Osteocyte (in vitro differentiated cells): ENCODE measurements at regions not wholly inside any gene's neighbourhood (a gene's known extent, or its start where the extent isn't known, plus 50 kb on each side); places are given as distances from the start of the nearest gene placed in this dataset.
A peak's percentile ranks its signal among the peaks of the same experiment; 100 is the strongest.
"Not testable (repeated sequence)": the region's sequence is repeated elsewhere in the genome, so short reads cannot be mapped to it uniquely, and the experiment has no call there.

Experiments used
- DNase-seq: peaks from one replicate; pipeline ENCODE4 v3.0.0; 2021; ENCODE audit warnings: mixed read lengths; ENCODE audit not compliant: unreplicated experiment; ENCODE audit errors: extremely low spot score
- H3K27ac Mint-ChIP-seq: one replicate; pipeline ENCODE4 v1.8.0; 2021; ENCODE audit warnings: mild to moderate bottlenecking, mixed read lengths; ENCODE audit not compliant: unreplicated experiment
- H3K27me3 Mint-ChIP-seq: one replicate; pipeline ENCODE4 v1.8.0; 2021; ENCODE audit warnings: mixed read lengths; ENCODE audit not compliant: unreplicated experiment
- H3K36me3 Mint-ChIP-seq: one replicate; pipeline ENCODE4 v1.8.0; 2021; ENCODE audit warnings: mixed read lengths; ENCODE audit not compliant: unreplicated experiment
- H3K4me1 Mint-ChIP-seq: one replicate; pipeline ENCODE4 v1.8.0; 2021; ENCODE audit warnings: mixed read lengths; ENCODE audit not compliant: unreplicated experiment
- H3K4me3 Mint-ChIP-seq: one replicate; pipeline ENCODE4 v1.8.0; 2021; ENCODE audit warnings: mild to moderate bottlenecking, moderate library complexity, mixed read lengths; ENCODE audit not compliant: unreplicated experiment
- H3K9me3 Mint-ChIP-seq: one replicate; pipeline ENCODE4 v1.8.0; 2021; ENCODE audit warnings: mixed read lengths; ENCODE audit not compliant: unreplicated experiment
- CTCF ChIP-seq: fragments of 200-600 bp; sonication (generic); IDR thresholded peaks from 2 replicates; pipeline ENCODE4 v1.5.0; 2021; ENCODE audit warnings: antibody characterized with exemption, mild to moderate bottlenecking, moderate library complexity

GRCh38 chr10:15428681-15429080 is 57.6 kb upstream of the FAM171A1 start:
- H3K27me3 Mint-ChIP-seq = no peaks in the 10 kb centered on the region
- no peak for DNase-seq

DNA sequence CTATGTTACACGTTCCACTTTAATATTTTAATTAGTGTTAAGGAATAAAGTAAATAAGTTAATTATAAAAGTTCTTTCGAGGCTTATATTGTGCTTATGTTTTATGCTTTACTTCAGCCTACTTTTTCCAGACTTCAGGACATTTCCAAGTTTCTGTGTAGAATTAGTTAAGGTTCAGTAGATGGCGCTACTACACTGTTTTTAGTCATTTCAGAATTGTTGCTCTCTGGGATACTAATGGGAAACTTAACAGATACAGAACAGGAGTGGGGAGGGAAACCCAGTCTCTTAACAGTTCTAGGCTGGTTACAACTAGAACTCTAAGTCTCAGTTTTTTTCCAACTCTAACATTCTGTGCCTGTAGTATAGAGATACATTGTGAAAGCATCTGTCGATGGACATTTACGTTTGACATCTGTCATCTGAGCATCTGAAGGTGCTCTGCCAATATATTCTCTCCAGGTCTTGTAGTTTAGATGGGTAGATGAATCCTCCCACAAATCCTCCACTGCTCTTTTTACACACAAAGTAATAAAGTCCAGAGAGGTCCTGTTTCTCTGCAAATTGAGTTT is 56.8 kb upstream of the FAM171A1 start:
- Mint-ChIP-seq H3K9me3 (no peaks in the 10 kb centered on the region), H3K27me3 (peaks cover 2% of the 10 kb centered on the region), H3K4me3 (no peak overlapping the region), H3K27ac (no peak overlapping the region), H3K4me1 (no peaks in the 10 kb centered on the region), H3K36me3 (no peaks in the 10 kb centered on the region)
- peak; percentile 76 for TF ChIP-seq CTCF
- DNase-seq = no peak

More at GRCh38 chr10:15428681-15429080, 57.6 kb upstream of the FAM171A1 start:
- no peaks in the 10 kb centered on the region for H3K9me3 Mint-ChIP-seq
- no peak overlapping the region for H3K27ac Mint-ChIP-seq
- H3K4me3 Mint-ChIP-seq = no peak overlapping the region
- no peak for TF ChIP-seq CTCF
- no peaks in the 10 kb centered on the region for H3K36me3 Mint-ChIP-seq
- no peaks in the 10 kb centered on the region for H3K4me1 Mint-ChIP-seq

DNA sequence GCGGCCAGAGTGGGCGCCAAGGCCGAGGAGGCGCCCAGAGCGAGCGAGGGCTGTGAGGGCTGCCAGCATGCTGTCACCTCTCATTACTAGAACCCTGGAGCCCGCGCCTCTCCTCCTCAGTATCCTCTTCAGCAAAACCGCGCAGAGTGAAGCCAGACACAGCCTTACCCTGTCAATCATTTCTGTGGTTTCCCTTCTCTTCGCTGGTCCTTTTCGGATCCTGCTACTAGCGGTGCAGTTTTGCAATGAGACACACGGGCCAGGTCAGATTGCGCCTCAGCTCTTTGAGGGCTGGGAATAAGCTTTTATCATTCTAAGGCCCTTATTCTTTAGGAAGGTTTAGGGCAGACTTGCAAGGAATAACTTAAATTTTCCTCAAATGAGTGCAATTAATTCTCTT is 55.5 kb upstream of the FAM171A1 start:
- no peak for DNase-seq
- TF ChIP-seq CTCF = no peak
- Mint-ChIP-seq H3K4me3 (no peak overlapping the region), H3K4me1 (no peaks in the 10 kb centered on the region), H3K9me3 (no peaks in the 10 kb centered on the region), H3K27me3 (peaks cover 5% of the 10 kb centered on the region), H3K36me3 (no peaks in the 10 kb centered on the region), H3K27ac (no peak overlapping the region)

DNA sequence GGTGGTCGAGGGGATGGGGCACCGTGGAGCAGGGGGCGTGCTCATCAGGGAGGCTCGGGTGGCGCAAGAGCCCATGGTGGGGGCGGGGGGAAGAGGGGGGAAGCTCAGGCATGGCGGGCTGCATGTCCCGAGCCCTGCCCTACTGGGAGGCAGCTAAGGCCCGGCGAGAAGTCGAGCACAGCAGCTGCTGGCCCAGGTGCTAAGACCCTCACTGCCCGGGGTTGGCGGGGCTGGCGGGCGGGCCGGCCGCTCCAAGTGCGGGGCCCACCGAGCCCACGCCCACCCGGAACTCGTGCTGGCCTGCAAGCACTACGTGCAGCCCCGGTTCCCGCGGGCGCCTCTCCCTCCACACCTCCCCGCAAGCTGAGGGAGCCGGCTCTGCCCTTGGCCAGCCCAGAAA is 55.0 kb upstream of the FAM171A1 start:
- no peaks in the 10 kb centered on the region for H3K36me3 Mint-ChIP-seq
- H3K9me3 Mint-ChIP-seq = no peaks in the 10 kb centered on the region
- peaks cover 5% of the 10 kb centered on the region for H3K27me3 Mint-ChIP-seq
- H3K4me3 Mint-ChIP-seq = no peak overlapping the region
- no peak overlapping the region for H3K27ac Mint-ChIP-seq
- no peak for DNase-seq
- H3K4me1 Mint-ChIP-seq = no peaks in the 10 kb centered on the region
- TF ChIP-seq CTCF = no peak

DNA sequence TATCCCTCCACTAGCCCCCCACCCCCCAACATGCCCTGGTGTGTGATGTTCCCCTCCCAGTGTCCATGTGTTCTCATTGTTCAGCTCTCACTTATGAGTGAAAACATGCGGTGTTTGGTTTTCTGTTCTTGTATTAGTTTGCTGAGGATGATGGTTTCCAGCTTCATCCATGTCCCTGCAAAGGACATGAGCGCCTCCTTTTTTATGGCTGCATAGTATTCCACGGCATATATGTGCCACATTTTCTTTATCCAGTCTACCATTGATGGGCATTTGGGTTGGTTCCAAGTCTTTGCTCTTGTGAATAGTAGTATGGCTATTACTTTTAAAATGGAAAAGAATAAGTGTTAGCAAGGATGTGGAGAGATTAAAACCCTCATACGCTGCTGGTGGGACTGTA is 50.8 kb upstream of the FAM171A1 start:
- DNase-seq, H3K4me1 Mint-ChIP-seq, H3K36me3 Mint-ChIP-seq, H3K9me3 Mint-ChIP-seq, H3K27me3 Mint-ChIP-seq, H3K27ac Mint-ChIP-seq, H3K4me3 Mint-ChIP-seq: not testable (repeated sequence)
